ENCODE measurements at regions not wholly inside any gene's neighbourhood (a gene's known extent, or its start where the extent isn't known, plus 50 kb on each side); places are given as distances from the start of the nearest gene placed in this dataset.

DNA sequence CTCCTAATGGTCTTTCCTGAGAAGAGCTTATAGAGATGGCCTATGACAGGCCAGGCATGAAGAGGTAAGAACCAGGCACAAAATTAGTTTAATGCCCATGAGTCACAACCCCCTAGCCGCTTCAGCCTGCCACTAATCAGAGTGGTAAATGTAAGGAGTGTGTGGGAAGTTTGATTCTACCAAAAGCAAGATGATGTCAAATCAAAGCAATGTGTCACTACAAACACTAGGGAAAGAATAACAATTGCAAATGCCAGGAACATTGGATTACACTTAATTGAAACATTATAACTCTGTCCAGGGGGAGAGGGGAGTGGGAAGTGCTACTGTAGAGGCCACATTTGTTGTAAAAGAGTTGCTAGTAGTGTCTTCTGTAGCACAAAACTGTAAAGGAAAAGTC, 596.6 kb upstream of the AGTR1 start:
- TF ChIP-seq POLR2AphosphoS5 (IDR thresholded peaks at IDR 0.05; ENCODE audit: low read length) (no peak), DPF2 (IDR thresholded peaks at IDR 0.05) (no peak), NFXL1 (IDR thresholded peaks at IDR 0.05; ENCODE audit: borderline replicate concordance) (no peak), NR2C2 (IDR thresholded peaks at IDR 0.05; ENCODE audit: borderline replicate concordance, control insufficient read depth, insufficient read length, low read depth) (no peak), POLR2A (IDR thresholded peaks at IDR 0.05; ENCODE audit: low read depth, low read length) (no peak)
